Fibroblast of skin of scalp (primary cell): ENCODE measurements at regions not wholly inside any gene's neighbourhood (a gene's known extent, or its start where the extent isn't known, plus 50 kb on each side); places are given as distances from the start of the nearest gene placed in this dataset.
"Not testable (repeated sequence)": the region's sequence is repeated elsewhere in the genome, so short reads cannot be mapped to it uniquely, and the experiment has no call there.

Experiments
- DNase-seq: peaks from one replicate; pipeline ENCODE4 v3.0.0-alpha.2; 2013

- DNase-seq = no peak
Observed at GRCh38 chr4:1523907-1524636, 117.8 kb upstream of the NKX1-1 start.

GRCh38 chr4:1523506-1523905 lies 117.3 kb upstream of the NKX1-1 start:
- no peak for DNase-seq

DNA sequence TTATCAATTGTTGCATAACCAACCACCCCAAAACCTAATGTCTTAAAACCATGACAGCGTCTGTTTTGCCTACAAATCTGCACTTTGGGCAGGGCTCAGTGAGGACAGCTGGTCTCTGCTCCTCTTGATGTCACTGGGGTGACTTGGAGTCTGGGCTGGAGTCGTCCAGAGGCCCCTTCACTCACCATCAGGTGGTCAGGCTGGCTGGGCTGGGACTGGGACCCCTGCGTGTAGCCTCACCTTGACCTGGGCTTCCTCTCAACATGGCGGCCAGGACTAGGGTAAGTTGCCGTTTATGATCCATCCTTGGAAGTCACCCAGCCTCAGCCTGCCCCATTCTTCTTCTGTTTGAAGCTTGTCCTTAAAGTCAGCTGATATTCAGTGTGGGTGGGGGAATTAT lies 116.8 kb upstream of the NKX1-1 start:
- no peak for DNase-seq

DNA sequence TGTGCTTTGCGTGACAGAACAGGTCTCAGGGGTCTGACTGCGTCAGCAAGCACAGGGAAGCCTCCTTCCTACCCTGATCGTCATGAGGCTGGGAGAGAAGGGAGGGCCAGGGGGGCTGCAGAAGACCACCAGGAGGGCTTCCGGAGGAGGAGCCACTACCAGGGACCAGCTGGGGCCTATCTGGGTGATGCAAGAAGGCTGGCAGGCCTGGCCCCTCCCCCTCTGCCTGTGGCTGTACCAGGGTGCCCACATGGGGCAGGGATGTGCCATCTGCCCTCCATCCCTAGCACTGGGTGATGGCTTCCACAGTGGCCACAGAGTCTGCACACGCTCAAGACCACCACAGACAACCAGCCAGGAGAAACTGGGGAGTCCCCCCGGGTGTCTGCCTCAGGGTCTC lies 116.4 kb upstream of the NKX1-1 start:
- no peak for DNase-seq

DNA sequence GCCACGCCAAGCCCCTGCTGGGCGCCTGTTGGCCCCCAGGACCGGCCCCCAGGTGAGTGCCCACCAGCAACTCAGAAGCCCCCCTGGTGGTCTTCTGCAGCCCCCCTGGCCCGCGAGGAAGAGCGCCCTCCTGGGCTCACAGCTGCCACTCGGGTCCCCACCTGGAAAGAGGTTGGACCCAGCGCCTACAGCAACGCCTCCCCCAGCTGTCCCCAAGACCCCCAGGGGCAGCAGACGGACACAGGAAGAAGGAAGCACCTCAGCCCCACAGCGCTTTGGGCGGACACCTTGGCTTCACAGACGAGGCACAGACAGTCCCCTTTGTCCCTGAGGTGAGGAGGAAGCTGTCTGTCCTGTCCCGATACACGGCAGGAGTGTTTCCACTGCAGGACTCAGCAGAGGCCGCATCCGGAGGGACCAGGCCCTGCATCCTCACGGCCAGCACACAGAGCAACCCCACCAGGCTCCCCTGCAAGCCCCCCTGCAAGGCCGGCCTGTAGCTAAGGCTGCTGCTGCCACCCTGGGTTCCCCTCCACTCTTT lies 115.6 kb upstream of the NKX1-1 start:
- DNase-seq = no peak

DNA sequence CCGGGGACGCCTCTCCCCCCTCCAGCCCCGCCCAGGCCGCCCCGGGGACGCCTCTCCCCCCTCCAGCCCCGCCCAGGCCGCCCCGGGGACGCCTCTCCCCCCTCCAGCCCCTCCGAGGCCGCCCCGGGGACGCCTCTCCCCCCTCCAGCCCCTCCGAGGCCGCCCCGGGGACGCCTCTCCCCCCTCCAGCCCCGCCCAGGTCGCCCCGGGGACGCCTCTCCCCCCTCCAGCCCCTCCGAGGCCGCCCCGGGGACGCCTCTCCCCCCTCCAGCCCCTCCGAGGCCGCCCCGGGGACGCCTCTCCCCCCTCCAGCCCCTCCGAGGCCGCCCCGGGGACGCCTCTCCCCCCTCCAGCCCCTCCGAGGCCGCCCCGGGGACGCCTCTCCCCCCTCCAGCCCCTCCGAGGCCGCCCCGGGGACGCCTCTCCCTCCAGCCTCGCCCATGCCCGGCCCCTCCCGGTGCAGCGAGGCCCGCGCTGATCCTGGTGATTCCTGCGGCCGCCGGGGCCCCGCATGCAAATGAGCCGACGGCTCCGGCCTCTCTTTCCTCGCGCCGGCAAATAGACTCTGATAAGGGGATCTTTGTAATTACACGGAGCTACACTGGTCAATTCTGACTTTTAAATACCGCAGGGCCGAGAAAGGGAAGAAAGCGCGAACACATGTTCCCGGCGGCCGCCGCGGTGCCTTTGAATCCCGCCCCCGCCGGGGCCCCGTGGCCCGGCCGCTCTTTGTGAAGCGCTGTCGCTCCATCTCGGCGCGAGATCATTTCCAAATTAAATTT lies 114.7 kb upstream of the NKX1-1 start:
- not testable (repeated sequence) for DNase-seq

GRCh38 chr4:1519787-1520661 lies 113.8 kb upstream of the NKX1-1 start:
- no peak for DNase-seq

- DNase-seq = no peak
Observed at GRCh38 chr4:1518997-1519700, 112.9 kb upstream of the NKX1-1 start.

GRCh38 chr4:1517592-1518411 lies 111.6 kb upstream of the NKX1-1 start:
- DNase-seq = no peak

GRCh38 chr4:1516881-1517480 lies 110.7 kb upstream of the NKX1-1 start:
- DNase-seq = no peak

- no peak for DNase-seq
Observed at GRCh38 chr4:1516261-1516660, 110.0 kb upstream of the NKX1-1 start.

DNA sequence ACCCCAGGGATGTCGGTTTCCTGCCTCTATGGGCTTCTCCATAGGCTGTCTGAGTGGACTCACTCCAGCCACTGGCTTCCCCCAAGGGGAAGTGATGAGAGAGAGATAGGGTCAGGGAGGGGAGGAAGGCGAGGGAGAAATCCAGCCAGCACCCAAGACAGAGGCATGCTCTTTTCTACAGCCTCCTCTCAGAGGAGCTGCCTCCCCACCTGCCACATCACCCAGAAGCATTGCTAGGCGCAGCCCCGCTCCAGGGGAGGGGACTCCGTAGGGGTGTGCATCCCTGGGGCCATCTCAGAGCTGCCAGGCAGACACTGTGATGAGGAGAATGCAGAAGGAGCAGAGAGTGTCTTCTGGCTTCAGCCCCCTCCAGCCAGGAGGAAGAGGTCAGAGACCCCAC lies 109.5 kb upstream of the NKX1-1 start:
- no peak for DNase-seq

GRCh38 chr4:1515156-1515555 lies 108.9 kb upstream of the NKX1-1 start:
- DNase-seq = no peak

- DNase-seq = no peak
Observed at GRCh38 chr4:1514612-1515011, 108.4 kb upstream of the NKX1-1 start.

DNA sequence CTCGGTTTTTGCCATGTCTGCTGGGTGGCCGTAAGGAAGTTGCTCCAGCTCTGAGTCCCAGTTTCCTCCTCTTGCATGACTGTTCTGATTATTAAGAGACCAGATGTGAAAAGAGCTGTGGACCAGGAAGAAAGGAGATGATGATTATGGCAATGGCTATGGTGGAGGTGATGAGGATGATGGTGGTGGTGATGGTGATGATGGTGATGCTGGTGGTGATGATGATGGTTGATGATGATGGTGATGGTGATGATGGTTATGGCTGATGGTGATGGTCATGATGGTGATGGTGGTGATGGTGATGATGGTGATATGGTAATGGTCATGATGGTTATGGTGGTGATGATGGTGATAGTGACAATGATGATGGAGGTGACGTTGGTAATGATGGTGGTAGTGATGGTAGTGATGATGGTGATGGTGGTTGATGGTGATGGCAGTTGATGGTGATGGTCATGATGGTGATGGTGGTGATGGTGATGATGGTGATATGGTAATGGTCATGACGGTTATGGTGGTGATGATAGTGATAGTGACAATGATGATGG lies 107.8 kb upstream of the NKX1-1 start:
- DNase-seq = no peak

DNA sequence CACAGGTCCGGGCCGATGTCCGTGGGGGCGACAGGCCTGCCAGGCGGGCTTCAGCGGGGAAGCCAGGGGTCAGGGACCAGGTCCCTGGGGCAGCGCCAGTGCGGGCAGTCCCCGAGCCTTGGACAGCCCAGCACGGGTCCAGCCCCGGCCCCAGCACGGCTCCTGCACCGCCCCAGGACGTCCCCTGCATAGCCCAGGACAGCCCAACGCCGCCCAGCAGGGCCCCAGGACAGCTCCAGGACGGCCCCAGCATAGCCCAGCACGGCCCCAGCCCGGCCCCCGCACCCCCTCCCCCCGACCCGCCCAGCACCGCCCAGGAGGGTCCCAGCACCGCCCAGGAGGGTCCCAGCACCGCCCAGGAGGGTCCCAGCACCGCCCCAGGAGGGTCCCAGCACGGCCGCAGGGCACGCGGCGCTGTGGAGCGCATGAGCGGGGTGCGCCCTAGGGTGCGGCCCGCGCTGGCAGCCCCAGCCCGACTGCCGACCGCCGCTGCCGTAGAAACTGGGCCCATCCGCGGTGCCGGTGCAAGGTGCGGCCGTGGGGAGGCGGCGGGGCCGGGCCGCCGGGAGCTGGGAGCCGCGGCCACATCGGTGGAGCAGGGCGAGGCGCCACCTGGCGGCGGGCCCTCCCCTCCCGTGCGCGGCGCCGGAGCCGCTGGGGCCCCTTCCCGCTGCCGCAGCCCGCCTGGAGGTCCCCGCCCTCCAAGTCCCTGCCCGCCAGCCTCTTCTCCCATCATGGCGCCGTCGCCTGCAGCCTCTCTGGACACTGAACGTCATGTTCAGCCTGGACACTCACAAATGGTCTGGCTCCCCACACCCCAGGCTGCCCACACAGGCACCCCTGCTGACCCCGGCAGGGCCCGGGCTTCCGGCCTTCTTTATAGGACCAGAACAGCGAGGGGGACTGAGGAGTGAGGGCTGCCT lies 106.8 kb upstream of the NKX1-1 start:
- peak; percentile 9 for DNase-seq

DNA sequence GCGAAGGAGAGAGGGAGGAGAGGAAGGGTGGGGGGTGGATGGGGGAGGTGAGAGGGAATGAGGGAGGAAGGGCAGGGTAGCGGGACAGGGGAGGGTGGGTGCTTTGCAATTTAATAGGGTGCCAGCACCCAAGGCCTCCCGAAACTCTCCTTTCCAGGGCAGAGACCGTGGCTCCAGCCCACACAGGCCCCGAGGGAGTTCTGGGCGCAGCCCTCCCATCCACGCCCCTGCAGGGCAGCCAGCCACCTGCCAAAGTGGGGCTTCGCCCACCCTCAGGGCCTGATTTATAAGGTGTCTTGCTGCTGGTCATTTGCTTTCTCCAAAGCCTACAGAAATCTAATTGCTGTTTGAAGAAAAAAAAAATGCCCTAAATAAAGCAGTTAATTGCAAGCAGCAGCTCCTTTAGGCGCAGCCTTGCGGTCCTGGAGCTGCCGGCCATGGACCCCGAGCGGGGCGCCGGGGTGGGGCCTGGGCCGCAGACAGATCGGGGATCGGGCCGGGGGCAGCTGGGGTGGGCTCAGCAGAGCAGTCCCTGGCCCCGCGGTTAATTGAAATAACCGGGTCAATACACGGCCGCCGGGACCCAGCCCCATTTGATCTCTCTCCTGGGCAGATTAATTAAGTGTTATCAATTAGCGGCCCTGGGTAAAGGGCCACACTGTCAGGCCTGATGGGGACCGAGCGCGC lies 106.0 kb upstream of the NKX1-1 start:
- DNase-seq = no peak

- peak; percentile 13 for DNase-seq
Observed at GRCh38 chr4:1511441-1512041, 105.3 kb upstream of the NKX1-1 start.
